Smooth muscle cell (in vitro differentiated cells): ENCODE measurements at regions not wholly inside any gene's neighbourhood (a gene's known extent, or its start where the extent isn't known, plus 50 kb on each side); places are given as distances from the start of the nearest gene placed in this dataset.

Source experiments
- DNase-seq: peaks from one replicate; lab custom pipeline; 2025; ENCODE audit not compliant: unreplicated experiment; lab: John Stamatoyannopoulos, UW
- H2AFZ ChIP-seq: fragments of 200-600 bp; sonication (generic); 2 replicates; pipeline ENCODE4 v1.6.0; 2016; ENCODE audit warnings: antibody characterized with exemption, low read depth, mild to moderate bottlenecking
- H3F3A ChIP-seq: fragments of 200-600 bp; sonication (generic); 2 replicates; pipeline ENCODE4 v1.6.0; 2017; ENCODE audit warnings: antibody characterized with exemption, low read depth
- H3K27ac ChIP-seq: fragments of 200-600 bp; sonication (generic); 2 replicates; pipeline ENCODE4 v1.5.1; 2016; ENCODE audit warnings: low read depth, mild to moderate bottlenecking
- H3K27me3 ChIP-seq: fragments of 200-600 bp; sonication (generic); 2 replicates; pipeline ENCODE4 v1.6.1; 2016; ENCODE audit warnings: low read depth, mild to moderate bottlenecking
- H3K36me3 ChIP-seq: fragments of 200-600 bp; sonication (generic); 2 replicates; pipeline ENCODE4 v1.5.1; 2016; ENCODE audit warnings: low read depth
- H3K4me1 ChIP-seq: fragments of 200-600 bp; sonication (generic); 2 replicates; pipeline ENCODE4 v1.5.1; 2016; ENCODE audit warnings: low read depth
- H3K4me2 ChIP-seq: fragments of 200-600 bp; sonication (generic); 2 replicates; pipeline ENCODE4 v1.6.0; 2016; ENCODE audit warnings: mild to moderate bottlenecking
- H3K4me3 ChIP-seq: fragments of 200-600 bp; sonication (generic); 2 replicates; pipeline ENCODE4 v1.5.1; 2016; ENCODE audit warnings: mild to moderate bottlenecking
- H3K79me2 ChIP-seq: fragments of 200-600 bp; sonication (generic); 2 replicates; pipeline ENCODE4 v1.6.0; 2016; ENCODE audit warnings: low read depth, mild to moderate bottlenecking
- H3K9ac ChIP-seq: fragments of 200-600 bp; sonication (generic); 2 replicates; pipeline ENCODE4 v1.6.0; 2016; ENCODE audit warnings: low read depth
- H3K9me3 ChIP-seq: fragments of 200-600 bp; sonication (generic); replicated peaks from 2 replicates; pipeline ENCODE4 v1.5.1; 2016; ENCODE audit warnings: low read depth
- H4K20me1 ChIP-seq: fragments of 200-600 bp; sonication (generic); 2 replicates; pipeline ENCODE4 v1.6.0; 2016; ENCODE audit warnings: low read depth
- WGBS: methylation state at CpG from one replicate; pipeline ENCODE4 v1.1.7; 2016; ENCODE audit warnings: low lambda C conversion rate; 5-methylcytosine and 5-hydroxymethylcytosine counted together
- TF ChIP-seq, protein P1 (sequence below): fragments of 200-600 bp; sonication (generic); IDR thresholded peaks from 2 replicates; pipeline ENCODE4 v1.5.1; 2017; ENCODE audit warnings: borderline replicate concordance, mild to moderate bottlenecking, antibody characterized with exemption; ENCODE audit not compliant: insufficient read depth, poor library complexity, severe bottlenecking

DNA sequence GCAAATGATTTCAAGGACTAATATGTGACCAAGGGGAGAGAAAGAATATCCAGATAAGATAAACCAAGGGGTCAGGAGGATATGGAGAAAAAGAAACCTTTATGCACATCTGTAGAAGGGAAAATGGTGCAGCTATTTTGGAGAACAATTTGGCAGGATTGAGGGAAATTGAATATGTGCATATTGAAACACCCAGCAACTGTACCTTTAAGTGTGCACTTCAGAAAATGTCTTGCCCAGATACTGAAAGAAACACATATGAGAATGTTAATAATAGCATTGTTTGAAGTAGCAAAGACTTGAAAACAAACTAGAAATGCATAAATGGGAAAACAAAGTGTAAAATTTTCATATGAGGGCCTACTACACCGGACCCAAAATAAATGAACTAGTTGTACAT is 599.6 kb downstream of the PSAT1 start:
- Histone ChIP-seq H2AFZ (no peak overlapping the region), H3K9me3 (no peaks in the 10 kb centered on the region), H3K9ac (no peak overlapping the region), H3K27me3 (no peaks in the 10 kb centered on the region), H3K27ac (no peak overlapping the region), H3K36me3 (no peaks in the 10 kb centered on the region), H3K4me2 (no peak overlapping the region), H4K20me1 (no peaks in the 10 kb centered on the region), H3K4me1 (no peaks in the 10 kb centered on the region), H3K4me3 (no peak overlapping the region), H3F3A (no peaks in the 10 kb centered on the region), H3K79me2 (no peaks in the 10 kb centered on the region)
- WGBS = 95% methylated on average over 1 of the region's 1 CpG
- TF ChIP-seq, protein P1, sequence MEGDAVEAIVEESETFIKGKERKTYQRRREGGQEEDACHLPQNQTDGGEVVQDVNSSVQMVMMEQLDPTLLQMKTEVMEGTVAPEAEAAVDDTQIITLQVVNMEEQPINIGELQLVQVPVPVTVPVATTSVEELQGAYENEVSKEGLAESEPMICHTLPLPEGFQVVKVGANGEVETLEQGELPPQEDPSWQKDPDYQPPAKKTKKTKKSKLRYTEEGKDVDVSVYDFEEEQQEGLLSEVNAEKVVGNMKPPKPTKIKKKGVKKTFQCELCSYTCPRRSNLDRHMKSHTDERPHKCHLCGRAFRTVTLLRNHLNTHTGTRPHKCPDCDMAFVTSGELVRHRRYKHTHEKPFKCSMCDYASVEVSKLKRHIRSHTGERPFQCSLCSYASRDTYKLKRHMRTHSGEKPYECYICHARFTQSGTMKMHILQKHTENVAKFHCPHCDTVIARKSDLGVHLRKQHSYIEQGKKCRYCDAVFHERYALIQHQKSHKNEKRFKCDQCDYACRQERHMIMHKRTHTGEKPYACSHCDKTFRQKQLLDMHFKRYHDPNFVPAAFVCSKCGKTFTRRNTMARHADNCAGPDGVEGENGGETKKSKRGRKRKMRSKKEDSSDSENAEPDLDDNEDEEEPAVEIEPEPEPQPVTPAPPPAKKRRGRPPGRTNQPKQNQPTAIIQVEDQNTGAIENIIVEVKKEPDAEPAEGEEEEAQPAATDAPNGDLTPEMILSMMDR = no peak
- no peak for DNase-seq

- no peak for DNase-seq
- Histone ChIP-seq H2AFZ (no peak overlapping the region), H3K79me2 (no peaks in the 10 kb centered on the region), H3K9ac (no peak overlapping the region), H3F3A (no peaks in the 10 kb centered on the region), H3K27me3 (no peaks in the 10 kb centered on the region), H3K27ac (no peak overlapping the region), H3K4me3 (no peak overlapping the region), H4K20me1 (no peaks in the 10 kb centered on the region), H3K36me3 (no peaks in the 10 kb centered on the region), H3K4me1 (no peaks in the 10 kb centered on the region), H3K9me3 (no peaks in the 10 kb centered on the region), H3K4me2 (no peak overlapping the region)
- TF ChIP-seq, protein P1 = no peak
- 93% methylated on average over 1 of the region's 1 CpG for WGBS
Measured at GRCh38 chr9:78898234-78898633, 601.3 kb downstream of the PSAT1 start.

DNA sequence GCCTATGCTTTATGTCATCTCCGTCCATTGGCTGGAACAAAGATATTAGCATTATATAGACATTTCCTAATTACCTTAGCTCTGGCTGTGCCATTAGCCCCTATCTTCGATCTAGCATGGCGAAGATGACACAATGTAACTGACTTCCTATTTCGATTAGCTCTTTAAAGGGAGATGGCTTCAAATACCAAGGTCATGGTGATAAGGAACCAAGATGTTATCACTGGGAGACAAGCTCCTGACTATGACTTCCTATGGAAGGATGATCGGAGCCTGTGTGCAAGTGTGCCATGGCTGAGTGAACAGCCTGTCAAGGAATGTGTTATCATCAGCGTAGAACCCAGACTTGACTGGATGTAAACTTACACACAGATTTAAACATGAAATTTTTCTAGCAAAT is 602.1 kb downstream of the PSAT1 start:
- no peak overlapping the region for H3K4me3 ChIP-seq
- no peaks in the 10 kb centered on the region for H3K36me3 ChIP-seq
- H3K4me2 ChIP-seq = no peak overlapping the region
- H4K20me1 ChIP-seq = no peaks in the 10 kb centered on the region
- no peaks in the 10 kb centered on the region for H3K4me1 ChIP-seq
- no peaks in the 10 kb centered on the region for H3K9me3 ChIP-seq
- H2AFZ ChIP-seq = no peak overlapping the region
- H3F3A ChIP-seq = no peaks in the 10 kb centered on the region
- H3K9ac ChIP-seq = no peak overlapping the region
- TF ChIP-seq, protein P1 = no peak
- no peak overlapping the region for H3K27ac ChIP-seq
- no peaks in the 10 kb centered on the region for H3K79me2 ChIP-seq
- H3K27me3 ChIP-seq = no peaks in the 10 kb centered on the region
- WGBS = 84% methylated on average over 6 of the region's 6 CpGs
- DNase-seq = no peak

DNA sequence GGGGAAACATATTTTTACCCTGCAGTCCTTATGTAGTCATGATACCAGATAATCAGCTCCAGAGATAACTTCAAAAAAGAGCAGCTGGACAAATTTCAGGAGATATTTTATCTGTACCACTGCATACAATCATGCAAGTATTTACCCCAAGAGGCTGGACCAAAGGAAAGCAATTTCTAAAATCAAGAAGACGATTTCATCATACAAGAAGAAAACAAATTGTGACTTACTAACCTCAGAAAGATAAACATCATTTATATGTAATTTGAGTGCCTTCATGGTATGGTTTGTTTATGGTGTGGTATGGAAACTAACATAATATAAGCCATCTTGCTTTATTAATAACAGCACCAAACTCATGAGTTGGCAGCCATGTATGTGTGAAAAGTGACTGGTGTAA is 603.6 kb downstream of the PSAT1 start:
- Histone ChIP-seq H3K36me3 (no peaks in the 10 kb centered on the region), H2AFZ (peak overlapping the region; percentile 41), H3K27me3 (no peaks in the 10 kb centered on the region), H3K4me2 (no peak overlapping the region), H3K27ac (no peak overlapping the region), H3K79me2 (no peaks in the 10 kb centered on the region), H4K20me1 (no peaks in the 10 kb centered on the region), H3K4me1 (no peaks in the 10 kb centered on the region), H3K4me3 (no peak overlapping the region), H3K9me3 (no peaks in the 10 kb centered on the region), H3F3A (no peaks in the 10 kb centered on the region), H3K9ac (no peak overlapping the region)
- TF ChIP-seq, protein P1 = no peak
- DNase-seq = no peak
- WGBS = 92% methylated on average over 1 of the region's 1 CpG
